ENCODE measurements at regions not wholly inside any gene's neighbourhood (a gene's known extent, or its start where the extent isn't known, plus 50 kb on each side); places are given as distances from the start of the nearest gene placed in this dataset.

DNA sequence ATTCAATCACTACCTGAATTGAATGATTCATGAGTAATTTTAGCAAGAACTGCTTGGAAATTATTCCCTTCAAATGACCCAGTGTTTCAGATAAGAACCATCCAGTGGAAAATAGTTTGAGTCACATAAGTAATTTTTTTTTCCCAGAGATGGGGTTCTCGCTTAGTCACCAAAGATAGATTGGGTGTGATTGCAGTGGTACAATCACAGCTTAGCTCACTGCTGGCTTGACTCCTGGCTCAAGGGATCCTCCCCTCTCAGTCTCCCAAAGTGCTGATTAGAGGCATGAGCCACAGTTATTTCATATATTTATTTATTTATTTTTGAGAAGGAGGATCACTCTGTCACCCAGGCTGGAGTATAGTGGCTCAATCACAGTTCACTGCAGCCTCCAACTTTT is 574.5 kb upstream of the ARRDC3 start:
- no peaks in the 10 kb centered on the region for H3K27me3 Mint-ChIP-seq
- intact Hi-C loops (cut with micrococcal nuclease), result no loop called here
- H3K4me1 Mint-ChIP-seq, result no peaks in the 10 kb centered on the region

DNA sequence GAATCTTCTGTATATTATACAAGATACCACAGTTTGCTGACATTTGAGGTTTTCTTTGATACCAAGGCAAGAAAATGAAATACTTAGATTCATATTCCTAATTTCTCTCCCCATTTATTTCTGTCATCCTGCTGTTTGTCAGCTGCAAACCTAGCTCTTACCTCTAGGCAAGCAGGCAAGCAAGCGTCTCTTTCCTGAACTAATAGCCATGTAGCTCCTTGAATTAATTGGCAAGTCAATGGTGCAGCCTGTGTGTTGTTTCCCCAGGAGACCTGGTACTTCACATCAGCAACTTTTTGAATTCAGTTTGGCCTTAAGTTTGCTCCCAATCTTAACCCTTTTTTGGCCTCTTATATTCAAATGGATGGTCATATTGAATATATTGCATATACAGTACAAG is 573.6 kb upstream of the ARRDC3 start:
- no peak overlapping the region for H2AFZ ChIP-seq (ENCODE audit: insufficient read depth, low read depth, low read length, poor library complexity, severe bottlenecking)
- CTCF ChIA-PET, result no interaction called here
- no peaks in the 10 kb centered on the region for H3K4me1 ChIP-seq (ENCODE audit: control insufficient read depth in 2 of 2, insufficient read depth in 2 of 2, low read length in 2 of 2)
- H3K4me3 ChIP-seq (ENCODE audit: control extremely low read depth in 1 of 5, extremely low read depth in 1 of 5, insufficient read depth in 1 of 5, low read depth in 2 of 5, low read length in 4 of 5), result no peak overlapping the region
- Mint-ChIP-seq H3K27me3 (no peaks in the 10 kb centered on the region), H3K27ac (no peak overlapping the region), H3K9me3 (ENCODE audit: insufficient read depth) (no peaks in the 10 kb centered on the region), H3K4me3 (no peak overlapping the region), H3K4me1 (no peaks in the 10 kb centered on the region)
- H4K20me1 ChIP-seq (ENCODE audit: control insufficient read depth, insufficient read depth, low read length, poor library complexity, severe bottlenecking), result no peaks in the 10 kb centered on the region
- no peak for ATAC-seq (ENCODE audit: low read depth)
- H3K27me3 ChIP-seq (replicated peaks in 1 of 4; ENCODE audit: control extremely low read depth in 1 of 4, control insufficient read depth in 3 of 4, insufficient read depth in 4 of 4, low read length in 3 of 4), result no peaks in the 10 kb centered on the region
- no peak overlapping the region for H3K4me2 ChIP-seq (replicated peaks; ENCODE audit: low read depth, low read length, poor library complexity, severe bottlenecking)
- no peak overlapping the region for H3K27ac ChIP-seq (ENCODE audit: low read length in 2 of 2)
- 44% methylated on average over 1 of the region's 1 CpG for WGBS (ENCODE audit: insufficient coverage)
- TF ChIP-seq, protein P1, sequence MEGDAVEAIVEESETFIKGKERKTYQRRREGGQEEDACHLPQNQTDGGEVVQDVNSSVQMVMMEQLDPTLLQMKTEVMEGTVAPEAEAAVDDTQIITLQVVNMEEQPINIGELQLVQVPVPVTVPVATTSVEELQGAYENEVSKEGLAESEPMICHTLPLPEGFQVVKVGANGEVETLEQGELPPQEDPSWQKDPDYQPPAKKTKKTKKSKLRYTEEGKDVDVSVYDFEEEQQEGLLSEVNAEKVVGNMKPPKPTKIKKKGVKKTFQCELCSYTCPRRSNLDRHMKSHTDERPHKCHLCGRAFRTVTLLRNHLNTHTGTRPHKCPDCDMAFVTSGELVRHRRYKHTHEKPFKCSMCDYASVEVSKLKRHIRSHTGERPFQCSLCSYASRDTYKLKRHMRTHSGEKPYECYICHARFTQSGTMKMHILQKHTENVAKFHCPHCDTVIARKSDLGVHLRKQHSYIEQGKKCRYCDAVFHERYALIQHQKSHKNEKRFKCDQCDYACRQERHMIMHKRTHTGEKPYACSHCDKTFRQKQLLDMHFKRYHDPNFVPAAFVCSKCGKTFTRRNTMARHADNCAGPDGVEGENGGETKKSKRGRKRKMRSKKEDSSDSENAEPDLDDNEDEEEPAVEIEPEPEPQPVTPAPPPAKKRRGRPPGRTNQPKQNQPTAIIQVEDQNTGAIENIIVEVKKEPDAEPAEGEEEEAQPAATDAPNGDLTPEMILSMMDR (IDR thresholded peaks at IDR 0.05), result no peak
- no peak for TF ChIP-seq EZH2 (IDR thresholded peaks at IDR 0.05; ENCODE audit: borderline replicate concordance, insufficient read depth, low read depth, low read length, poor library complexity, severe bottlenecking)
- intact Hi-C loops (cut with micrococcal nuclease), result no loop called here
- no peak for DNase-seq
- H3K36me3 ChIP-seq (replicated peaks in 1 of 2; ENCODE audit: control extremely low read depth in 1 of 2, control insufficient read depth in 1 of 2, extremely low read depth in 1 of 2, insufficient read depth in 2 of 2, low read length in 1 of 2), result no peaks in the 10 kb centered on the region
- POLR2A ChIA-PET, result no interaction called here
- no peaks in the 10 kb centered on the region for H3K79me2 ChIP-seq (ENCODE audit: control insufficient read depth, insufficient read depth, low read length)
- H3K9ac ChIP-seq (ENCODE audit: low read length), result no peak overlapping the region
- no peaks in the 10 kb centered on the region for H3K9me3 ChIP-seq (ENCODE audit: control extremely low read depth in 1 of 3, control insufficient read depth in 2 of 3, insufficient read depth in 1 of 3, low read length in 2 of 3)

More for the DNA sequence above, 574.5 kb upstream of the ARRDC3 start:
- Histone ChIP-seq H3K9ac (ENCODE audit: low read length) (no peak overlapping the region), H3K27ac (ENCODE audit: low read length in 2 of 2) (no peak overlapping the region), H3K4me2 (replicated peaks; ENCODE audit: low read depth, low read length, poor library complexity, severe bottlenecking) (no peak overlapping the region), H3K79me2 (ENCODE audit: control insufficient read depth, insufficient read depth, low read length) (no peaks in the 10 kb centered on the region), H3K36me3 (replicated peaks in 1 of 2; ENCODE audit: control extremely low read depth in 1 of 2, control insufficient read depth in 1 of 2, extremely low read depth in 1 of 2, insufficient read depth in 2 of 2, low read length in 1 of 2) (no peaks in the 10 kb centered on the region), H2AFZ (ENCODE audit: insufficient read depth, low read depth, low read length, poor library complexity, severe bottlenecking) (no peak overlapping the region), H3K9me3 (ENCODE audit: control extremely low read depth in 1 of 3, control insufficient read depth in 2 of 3, insufficient read depth in 1 of 3, low read length in 2 of 3) (peaks cover 0 to 4% (median 0%) of the 10 kb centered on the region in 3 donors), H3K4me3 (ENCODE audit: control extremely low read depth in 1 of 5, extremely low read depth in 1 of 5, insufficient read depth in 1 of 5, low read depth in 2 of 5, low read length in 4 of 5) (no peak overlapping the region), H3K27me3 (replicated peaks in 1 of 4; ENCODE audit: control extremely low read depth in 1 of 4, control insufficient read depth in 3 of 4, insufficient read depth in 4 of 4, low read length in 3 of 4) (no peaks in the 10 kb centered on the region), H3K4me1 (ENCODE audit: control insufficient read depth in 2 of 2, insufficient read depth in 2 of 2, low read length in 2 of 2) (no peaks in the 10 kb centered on the region), H4K20me1 (ENCODE audit: control insufficient read depth, insufficient read depth, low read length, poor library complexity, severe bottlenecking) (no peaks in the 10 kb centered on the region)
- ChIA-PET CTCF (no interaction called here), POLR2A (no interaction called here)
- Mint-ChIP-seq H3K27ac (no peak overlapping the region), H3K9me3 (ENCODE audit: insufficient read depth) (no peaks in the 10 kb centered on the region), H3K4me3 (no peak overlapping the region)
- TF ChIP-seq, protein P1 (IDR thresholded peaks at IDR 0.05), result no peak
- no peak for TF ChIP-seq EZH2 (IDR thresholded peaks at IDR 0.05; ENCODE audit: borderline replicate concordance, insufficient read depth, low read depth, low read length, poor library complexity, severe bottlenecking)
- DNase-seq (no peak), ATAC-seq (ENCODE audit: low read depth) (no peak)
- no CpG with 5 or more reads among the region's 1 CpG for WGBS (ENCODE audit: insufficient coverage)

Data from B cell (primary cell).